Testis (tissue), 2 donors: ENCODE measurements at regions not wholly inside any gene's neighbourhood (a gene's known extent, or its start where the extent isn't known, plus 50 kb on each side); places are given as distances from the start of the nearest gene placed in this dataset.

Experiments used
- DNase-seq: peaks from one replicate; pipeline ENCODE4 v3.0.0-alpha.2; 2019
- H3K27ac ChIP-seq, 2 donors: fragments of 200-600 bp; sonication (generic); one replicate each; pipeline ENCODE4 v1.5.1; 2019
- H3K27me3 ChIP-seq: fragments of 200-600 bp; sonication (generic); one replicate; pipeline ENCODE4 v1.5.1; 2019
- H3K36me3 ChIP-seq: fragments of 200-600 bp; sonication (generic); one replicate; pipeline ENCODE4 v1.5.1; 2017; ENCODE audit warnings: low read depth; ENCODE audit errors: missing control alignments
- H3K4me1 ChIP-seq: fragments of 200-600 bp; sonication (generic); one replicate; pipeline ENCODE4 v1.5.1; 2019
- H3K4me3 ChIP-seq, 2 donors: fragments of 200-600 bp; sonication (generic); one replicate each; pipeline ENCODE4 v1.5.1; 2017 to 2019
- H3K9me3 ChIP-seq: fragments of 200-600 bp; sonication (generic); one replicate; pipeline ENCODE4 v1.5.1; 2017
- POLR2A ChIP-seq: fragments of 450-650 bp; IDR thresholded peaks from one replicate; pipeline ENCODE4 v1.6.1; 2017; ENCODE audit warnings: antibody characterized with exemption, mild to moderate bottlenecking, moderate library complexity
- WGBS, 2 donors: methylation state at CpG; one replicate each; pipeline ENCODE4 v1.1.5; 2018; 5-methylcytosine and 5-hydroxymethylcytosine counted together
- intact Hi-C: fragments of 100-400 bp; cut with DNase I; formaldehyde crosslinking; loops from one replicate; pipeline ENCODE4 v1.15.1; 2023; ENCODE audit warnings: low total_unique reads
- TF ChIP-seq, protein P1 (sequence below), 3 experiments: fragments of 450-650 bp in 2 of 3; fragments of 200-600 bp in 1 of 3; sonication (generic) in 1 of 3; IDR thresholded peaks; one replicate each; pipeline ENCODE4 v1.5.1; 2016 to 2019; ENCODE audit warnings: antibody characterized with exemption in 3 of 3, mild to moderate bottlenecking in 2 of 3, moderate library complexity in 1 of 3

DNA sequence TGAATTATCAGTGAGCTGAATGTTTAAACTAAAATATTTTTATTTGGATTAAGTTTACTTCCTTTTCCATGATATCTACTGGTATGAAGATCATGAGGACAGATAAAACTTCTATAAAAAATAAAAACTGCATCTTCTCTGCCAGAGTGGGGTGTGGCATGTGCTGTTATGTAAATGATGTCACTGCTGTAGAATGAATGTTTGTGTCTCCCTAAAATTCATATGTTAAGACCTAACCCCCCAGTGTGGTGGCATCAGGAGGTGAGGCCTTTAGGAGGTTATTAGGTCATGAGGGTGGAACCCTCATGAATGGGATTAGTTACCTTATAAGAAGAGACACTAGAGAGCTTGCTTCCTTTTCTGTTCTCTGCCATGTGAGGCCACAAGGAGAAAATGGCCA is 178.7 kb upstream of the DPH6 start:
- no peaks in the 10 kb centered on the region for H3K27me3 ChIP-seq
- no peaks in the 10 kb centered on the region for H3K36me3 ChIP-seq
- H3K9me3 ChIP-seq = no peaks in the 10 kb centered on the region
- no peaks in the 10 kb centered on the region for H3K4me1 ChIP-seq
- intact Hi-C loops = no loop called here
- H3K4me3 ChIP-seq = no peak overlapping the region
- no peak for TF ChIP-seq POLR2A
- TF ChIP-seq, protein P1, sequence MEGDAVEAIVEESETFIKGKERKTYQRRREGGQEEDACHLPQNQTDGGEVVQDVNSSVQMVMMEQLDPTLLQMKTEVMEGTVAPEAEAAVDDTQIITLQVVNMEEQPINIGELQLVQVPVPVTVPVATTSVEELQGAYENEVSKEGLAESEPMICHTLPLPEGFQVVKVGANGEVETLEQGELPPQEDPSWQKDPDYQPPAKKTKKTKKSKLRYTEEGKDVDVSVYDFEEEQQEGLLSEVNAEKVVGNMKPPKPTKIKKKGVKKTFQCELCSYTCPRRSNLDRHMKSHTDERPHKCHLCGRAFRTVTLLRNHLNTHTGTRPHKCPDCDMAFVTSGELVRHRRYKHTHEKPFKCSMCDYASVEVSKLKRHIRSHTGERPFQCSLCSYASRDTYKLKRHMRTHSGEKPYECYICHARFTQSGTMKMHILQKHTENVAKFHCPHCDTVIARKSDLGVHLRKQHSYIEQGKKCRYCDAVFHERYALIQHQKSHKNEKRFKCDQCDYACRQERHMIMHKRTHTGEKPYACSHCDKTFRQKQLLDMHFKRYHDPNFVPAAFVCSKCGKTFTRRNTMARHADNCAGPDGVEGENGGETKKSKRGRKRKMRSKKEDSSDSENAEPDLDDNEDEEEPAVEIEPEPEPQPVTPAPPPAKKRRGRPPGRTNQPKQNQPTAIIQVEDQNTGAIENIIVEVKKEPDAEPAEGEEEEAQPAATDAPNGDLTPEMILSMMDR (IDR thresholded peaks at IDR 0.05) = no peak
- no peak for DNase-seq
- H3K27ac ChIP-seq = no peak overlapping the region

DNA sequence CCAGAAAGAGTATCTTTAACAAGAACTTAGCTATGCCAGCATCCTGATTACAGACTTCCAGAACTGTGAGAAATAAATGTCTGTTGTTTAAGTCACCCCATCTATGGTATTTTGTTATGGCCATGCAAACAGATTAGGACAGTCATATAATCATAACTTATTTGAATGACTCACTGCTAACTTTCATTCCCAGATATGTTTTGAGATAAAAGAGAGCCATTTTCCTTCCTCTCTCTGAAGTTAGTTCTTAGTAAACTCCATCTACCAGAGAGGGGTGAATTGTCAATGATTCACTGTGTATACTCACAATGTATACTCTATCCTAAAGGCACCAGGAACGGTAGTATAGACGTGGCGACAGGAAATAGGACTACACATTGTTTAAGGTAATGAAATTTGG is 179.4 kb upstream of the DPH6 start:
- Histone ChIP-seq H3K36me3 (no peaks in the 10 kb centered on the region), H3K9me3 (no peaks in the 10 kb centered on the region), H3K27me3 (no peaks in the 10 kb centered on the region), H3K27ac (no peak overlapping the region), H3K4me3 (no peak overlapping the region), H3K4me1 (no peaks in the 10 kb centered on the region)
- TF ChIP-seq, protein P1 (IDR thresholded peaks at IDR 0.05) = no peak
- TF ChIP-seq POLR2A = no peak
- intact Hi-C loops = no loop called here
- no peak for DNase-seq
- 96% methylated on average over 3 of the region's 3 CpGs for WGBS, 2 donors

DNA sequence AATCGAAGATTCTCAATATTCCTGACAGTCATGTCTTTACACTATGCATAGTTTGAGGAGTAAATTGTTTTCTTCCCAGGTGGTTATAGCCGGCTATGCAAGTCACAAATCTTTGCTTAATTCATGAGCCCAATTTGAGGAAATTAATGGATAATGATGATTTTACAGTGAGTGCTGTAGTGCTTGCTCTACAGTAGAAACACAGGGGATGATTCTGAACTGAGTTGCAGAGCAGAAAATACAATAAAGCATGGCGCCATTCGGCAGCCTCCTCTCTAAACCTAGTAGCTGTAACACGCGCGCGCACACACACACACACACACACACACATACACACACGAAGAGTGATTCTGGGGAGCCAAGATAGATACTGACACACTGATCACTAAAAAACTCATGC is 181.7 kb upstream of the DPH6 start:
- H3K27me3 ChIP-seq = no peaks in the 10 kb centered on the region
- no peaks in the 10 kb centered on the region for H3K9me3 ChIP-seq
- 79 to 90% methylated on average over 9 of the region's 9 CpGs for WGBS, 2 donors
- H3K27ac ChIP-seq = no peak overlapping the region
- H3K36me3 ChIP-seq = no peaks in the 10 kb centered on the region
- no peak overlapping the region for H3K4me3 ChIP-seq
- intact Hi-C loops = no loop called here
- no peaks in the 10 kb centered on the region for H3K4me1 ChIP-seq
- no peak for TF ChIP-seq POLR2A
- TF ChIP-seq, protein P1 (IDR thresholded peaks at IDR 0.05) = no peak
- DNase-seq = no peak

- no peak for DNase-seq
- TF ChIP-seq, protein P1 (IDR thresholded peaks at IDR 0.05) = no peak
- no peak for TF ChIP-seq POLR2A
- no peaks in the 10 kb centered on the region for H3K27me3 ChIP-seq
- 53 to 59% methylated on average over 2 of the region's 2 CpGs for WGBS, 2 donors
- intact Hi-C loops = no loop called here
- no peaks in the 10 kb centered on the region for H3K9me3 ChIP-seq
- no peaks in the 10 kb centered on the region for H3K36me3 ChIP-seq
- H3K4me3 ChIP-seq = no peak overlapping the region
- no peak overlapping the region for H3K27ac ChIP-seq
- no peaks in the 10 kb centered on the region for H3K4me1 ChIP-seq
Measured at GRCh38 chr15:35728219-35728940, 182.4 kb upstream of the DPH6 start.

DNA sequence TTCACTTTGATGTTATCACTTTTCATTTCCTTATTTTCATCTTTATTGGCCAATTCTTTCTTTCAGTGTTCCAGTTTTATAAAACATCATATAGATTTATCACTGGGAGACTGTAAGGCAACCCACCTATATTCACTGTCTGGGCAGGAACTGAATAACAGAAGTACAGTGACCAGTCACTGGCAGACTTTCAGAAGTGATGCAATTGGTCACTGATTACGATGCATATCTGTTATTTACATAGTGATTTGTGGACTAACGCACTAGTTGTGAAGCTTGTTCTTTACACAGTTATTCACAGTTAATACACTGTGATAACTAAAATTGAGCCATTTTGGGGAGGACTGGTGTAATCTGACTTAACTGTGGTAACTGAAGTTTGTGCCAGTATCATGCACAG is 190.2 kb upstream of the DPH6 start:
- TF ChIP-seq POLR2A = no peak
- TF ChIP-seq, protein P1 (IDR thresholded peaks at IDR 0.05) = no peak
- Histone ChIP-seq H3K27ac (no peak overlapping the region), H3K4me3 (no peak overlapping the region), H3K36me3 (no peaks in the 10 kb centered on the region), H3K9me3 (no peaks in the 10 kb centered on the region), H3K27me3 (no peaks in the 10 kb centered on the region), H3K4me1 (no peaks in the 10 kb centered on the region)
- no peak for DNase-seq
- WGBS, 2 donors = 80 to 91% methylated on average over 2 of the region's 2 CpGs
- intact Hi-C loops = no loop called here
